A549 (cell line): ENCODE measurements at regions not wholly inside any gene's neighbourhood (a gene's known extent, or its start where the extent isn't known, plus 50 kb on each side); places are given as distances from the start of the nearest gene placed in this dataset.

ENCODE experiments used
- ATAC-seq, 2 experiments: fragments of 200-7000 bp in 1 of 2; fragments of >200 bp in 1 of 2; cut with Nextera tagmentation in 1 of 2; cut with Tn5 transposase in 1 of 2; 3 replicates each; pipeline versions ENCODE4 v1.8.0 to v1.9.1; 2018 to 2020; ENCODE audit warnings: mild to moderate bottlenecking in 1 of 2, moderate library complexity in 1 of 2
- CTCF ChIA-PET: fragments of 300-600 bp; sonication (Branson Sonifier 250); formaldehyde crosslinking; extraction: SDS; loops from one replicate; lab custom pipeline; 2021; ENCODE audit warnings: antibody characterized with exemption, inconsistent platforms; lab: Yijun Ruan, JAX
- POLR2A ChIA-PET: fragments of 350-600 bp; formaldehyde crosslinking; extraction: SDS; loops from one replicate; lab custom pipeline; 2021; ENCODE audit warnings: antibody characterized with exemption, inconsistent platforms; lab: Yijun Ruan, JAX
- DNase-seq, 2 experiments: peaks; one replicate each; pipeline versions ENCODE4 v3.0.0 to v3.0.0-alpha.2; 2011 to 2016; ENCODE audit warnings: low read depth in 1 of 2, low spot score in 1 of 2
- FAIRE-seq: peaks from 2 replicates; lab custom pipeline; 2011; peaks lifted over from hg19 to GRCh38; lab: Jason Lieb, UNC
- H3K27ac ChIP-seq, 2 experiments: fragments of >200 bp; sonication (Bioruptor Twin); formaldehyde crosslinking; 3 replicates each; pipeline ENCODE4 v1.5.1; 2016 to 2017
- H3K4me1 ChIP-seq: fragments of >200 bp; sonication (Bioruptor Twin); formaldehyde crosslinking; 3 replicates; pipeline ENCODE4 v1.6.1; 2016
- H3K4me2 ChIP-seq: fragments of >200 bp; sonication (Bioruptor Twin); formaldehyde crosslinking; 3 replicates; pipeline ENCODE4 v1.6.1; 2016
- H3K4me3 ChIP-seq: fragments of >200 bp; sonication (Bioruptor Twin); formaldehyde crosslinking; 3 replicates; pipeline ENCODE4 v1.5.1; 2016
- H3K9me3 ChIP-seq: fragments of >200 bp; sonication (Bioruptor Twin); formaldehyde crosslinking; 3 replicates; pipeline ENCODE4 v1.6.1; 2016
- BCL3 ChIP-seq: fragments of >200 bp; sonication (Bioruptor Twin); formaldehyde crosslinking; IDR thresholded peaks from 3 replicates; pipeline ENCODE4 v1.6.1; 2016
- CBX8 ChIP-seq: fragments of 200-600 bp; sonication (generic); IDR thresholded peaks from 2 replicates; pipeline ENCODE4 v1.6.1; 2016
- CEBPB ChIP-seq, 2 experiments: fragments of >200 bp in 1 of 2; sonication (Bioruptor Twin) in 1 of 2; formaldehyde crosslinking in 1 of 2; IDR thresholded peaks; 2 replicates each; pipeline ENCODE4 v1.6.1; 2012 to 2016
- CHD4 ChIP-seq: fragments of 200-600 bp; sonication (generic); IDR thresholded peaks from 2 replicates; pipeline ENCODE4 v1.6.1; 2016; ENCODE audit warnings: antibody characterized with exemption, mild to moderate bottlenecking, borderline replicate concordance
- E2F6 ChIP-seq: IDR thresholded peaks from 2 replicates; pipeline ENCODE4 v1.6.1; 2012; ENCODE audit warnings: low read depth, borderline replicate concordance
- ESRRA ChIP-seq: fragments of 150-350 bp; IDR thresholded peaks from 2 replicates; pipeline ENCODE4 v1.6.1; 2014; ENCODE audit warnings: mild to moderate bottlenecking, low read length, borderline replicate concordance
- FOSB ChIP-seq: fragments of 250-450 bp; sonication (Bioruptor Pico); IDR thresholded peaks from 2 replicates; pipeline ENCODE4 v1.5.0; 2020; ENCODE audit warnings: mild to moderate bottlenecking, moderate library complexity
- HDAC2 ChIP-seq: fragments of 200-600 bp; sonication (generic); IDR thresholded peaks from 2 replicates; pipeline ENCODE4 v1.6.1; 2016
- HMGXB4 ChIP-seq: fragments of 250-450 bp; sonication (Bioruptor Pico); IDR thresholded peaks from 2 replicates; pipeline ENCODE4 v1.5.0; 2021; ENCODE audit warnings: mild to moderate bottlenecking, moderate library complexity, borderline replicate concordance
- JUNB ChIP-seq: fragments of >200 bp; sonication (Bioruptor Twin); formaldehyde crosslinking; IDR thresholded peaks from 2 replicates; pipeline ENCODE4 v1.6.1; 2016
- KDM1A ChIP-seq: fragments of 200-600 bp; sonication (generic); IDR thresholded peaks from 2 replicates; pipeline ENCODE4 v1.6.1; 2016; ENCODE audit warnings: low read depth, mild to moderate bottlenecking
- MAFK ChIP-seq: fragments of 450-650 bp; IDR thresholded peaks from 2 replicates; pipeline ENCODE4 v1.6.1; 2014; ENCODE audit not compliant: partially characterized antibody
- MAZ ChIP-seq: fragments of 150-350 bp; IDR thresholded peaks from 2 replicates; pipeline ENCODE4 v1.6.1; 2014; ENCODE audit warnings: antibody characterized with exemption, low read depth, low read length, borderline replicate concordance
- MYC ChIP-seq: IDR thresholded peaks from 2 replicates; pipeline ENCODE4 v1.6.1; 2012; ENCODE audit warnings: mild to moderate bottlenecking, inconsistent platforms, low read length, improper control_type of control experiment, borderline replicate concordance
- PHF8 ChIP-seq: fragments of 200-600 bp; sonication (generic); IDR thresholded peaks from 2 replicates; pipeline ENCODE4 v1.6.1; 2016; ENCODE audit warnings: low read depth, mild to moderate bottlenecking, antibody characterized with exemption, moderate library complexity, borderline replicate concordance
- POLR2AphosphoS2 ChIP-seq: conservative IDR thresholded peaks from 2 replicates; pipeline ENCODE4 v1.6.1; 2012; ENCODE audit warnings: low read length, improper control_type of control experiment, inconsistent platforms
- RAD21 ChIP-seq, 2 experiments: fragments of >200 bp in 1 of 2; sonication (Bioruptor Twin) in 1 of 2; formaldehyde crosslinking in 1 of 2; IDR thresholded peaks in 1 of 2; conservative IDR thresholded peaks in 1 of 2; 2 replicates in 1 of 2; 3 replicates in 1 of 2; pipeline ENCODE4 v1.6.1; 2012 to 2018; ENCODE audit warnings: inconsistent platforms in 1 of 2
- RCOR1 ChIP-seq: fragments of 150-350 bp; IDR thresholded peaks from 2 replicates; pipeline ENCODE4 v1.6.1; 2014; ENCODE audit warnings: antibody characterized with exemption, low read length, low read depth
- RFX5 ChIP-seq: fragments of 450-650 bp; IDR thresholded peaks from 2 replicates; pipeline ENCODE4 v1.7.1; 2014; ENCODE audit warnings: antibody characterized with exemption, mild to moderate bottlenecking, moderate library complexity
- TFCP2L1 ChIP-seq: fragments of 250-450 bp; sonication (Bioruptor Pico); IDR thresholded peaks from 2 replicates; pipeline ENCODE4 v1.5.0; 2021; ENCODE audit warnings: mild to moderate bottlenecking
- ZSCAN20 ChIP-seq: fragments of 250-450 bp; sonication (Bioruptor Pico); IDR thresholded peaks from 2 replicates; pipeline ENCODE4 v1.8.0; 2022; ENCODE audit warnings: mild to moderate bottlenecking, moderate library complexity
- WGBS: methylation state at CpG from one replicate; pipeline ENCODE4 v1.1.6; 2017; ENCODE audit errors: missing lambda C conversion rate; 5-methylcytosine and 5-hydroxymethylcytosine counted together
- TF ChIP-seq, protein P1 (sequence below): fragments of 200-600 bp; sonication (generic); IDR thresholded peaks from 2 replicates; pipeline ENCODE4 v1.6.1; 2016; ENCODE audit warnings: antibody characterized with exemption, mild to moderate bottlenecking, moderate library complexity
- TF ChIP-seq, protein P2 (sequence below): fragments of 250-450 bp; sonication (Bioruptor Pico); IDR thresholded peaks from 2 replicates; pipeline ENCODE4 v1.5.0; 2020; ENCODE audit warnings: low read depth, mild to moderate bottlenecking, moderate library complexity

GRCh38 chr11:120055646-120056045, 82.3 kb downstream of the TRIM29 start:
- POLR2A ChIA-PET: no interaction called here
- CTCF ChIA-PET: no interaction called here
- no peaks in the 10 kb centered on the region for H3K4me1 ChIP-seq
- ATAC-seq (no peak), FAIRE-seq (no peak), DNase-seq (no peak)
- no peaks in the 10 kb centered on the region for H3K9me3 ChIP-seq
- no peak overlapping the region for H3K4me2 ChIP-seq
- no peak overlapping the region for H3K27ac ChIP-seq
- TF ChIP-seq RAD21 (conservative IDR thresholded peaks at IDR 0.05 in 1 of 2, IDR thresholded peaks at IDR 0.05 in 1 of 2): no peak
- no peak for TF ChIP-seq E2F6
- no peak for TF ChIP-seq FOSB (CRISPR knock-in tag)
- TF ChIP-seq MAFK: no peak
- no peak for TF ChIP-seq JUNB
- TF ChIP-seq MAZ: no peak
- TF ChIP-seq POLR2AphosphoS2: no peak
- TF ChIP-seq KDM1A: no peak
- no peak for TF ChIP-seq MYC
- TF ChIP-seq TFCP2L1 (CRISPR knock-in tag): no peak
- no peak for TF ChIP-seq RFX5
- no peak for TF ChIP-seq RCOR1
- no peak overlapping the region for H3K4me3 ChIP-seq

DNA sequence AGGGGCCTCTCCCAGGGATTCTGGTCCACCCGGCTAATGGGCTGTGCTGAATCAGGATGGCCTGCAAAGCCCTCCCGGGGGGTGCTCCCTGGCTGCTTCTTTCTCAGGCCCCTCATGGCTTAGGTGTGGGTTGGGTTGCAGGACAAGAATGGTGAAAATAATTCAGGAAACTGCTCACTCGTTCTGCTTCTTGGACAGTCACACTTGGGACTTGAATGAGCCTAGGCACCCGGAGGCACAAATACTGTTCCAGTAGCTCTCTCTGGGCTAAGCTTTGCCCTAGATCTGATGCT, 83.2 kb downstream of the TRIM29 start:
- H3K4me1 ChIP-seq: no peaks in the 10 kb centered on the region
- POLR2A ChIA-PET: no interaction called here
- no peak for DNase-seq
- WGBS: 39% methylated on average over 2 of the region's 4 CpGs
- no peak for FAIRE-seq
- TF ChIP-seq CHD4: no peak
- TF ChIP-seq CEBPB (IDR thresholded peaks at IDR 0.05): no peak
- TF ChIP-seq, protein P1, sequence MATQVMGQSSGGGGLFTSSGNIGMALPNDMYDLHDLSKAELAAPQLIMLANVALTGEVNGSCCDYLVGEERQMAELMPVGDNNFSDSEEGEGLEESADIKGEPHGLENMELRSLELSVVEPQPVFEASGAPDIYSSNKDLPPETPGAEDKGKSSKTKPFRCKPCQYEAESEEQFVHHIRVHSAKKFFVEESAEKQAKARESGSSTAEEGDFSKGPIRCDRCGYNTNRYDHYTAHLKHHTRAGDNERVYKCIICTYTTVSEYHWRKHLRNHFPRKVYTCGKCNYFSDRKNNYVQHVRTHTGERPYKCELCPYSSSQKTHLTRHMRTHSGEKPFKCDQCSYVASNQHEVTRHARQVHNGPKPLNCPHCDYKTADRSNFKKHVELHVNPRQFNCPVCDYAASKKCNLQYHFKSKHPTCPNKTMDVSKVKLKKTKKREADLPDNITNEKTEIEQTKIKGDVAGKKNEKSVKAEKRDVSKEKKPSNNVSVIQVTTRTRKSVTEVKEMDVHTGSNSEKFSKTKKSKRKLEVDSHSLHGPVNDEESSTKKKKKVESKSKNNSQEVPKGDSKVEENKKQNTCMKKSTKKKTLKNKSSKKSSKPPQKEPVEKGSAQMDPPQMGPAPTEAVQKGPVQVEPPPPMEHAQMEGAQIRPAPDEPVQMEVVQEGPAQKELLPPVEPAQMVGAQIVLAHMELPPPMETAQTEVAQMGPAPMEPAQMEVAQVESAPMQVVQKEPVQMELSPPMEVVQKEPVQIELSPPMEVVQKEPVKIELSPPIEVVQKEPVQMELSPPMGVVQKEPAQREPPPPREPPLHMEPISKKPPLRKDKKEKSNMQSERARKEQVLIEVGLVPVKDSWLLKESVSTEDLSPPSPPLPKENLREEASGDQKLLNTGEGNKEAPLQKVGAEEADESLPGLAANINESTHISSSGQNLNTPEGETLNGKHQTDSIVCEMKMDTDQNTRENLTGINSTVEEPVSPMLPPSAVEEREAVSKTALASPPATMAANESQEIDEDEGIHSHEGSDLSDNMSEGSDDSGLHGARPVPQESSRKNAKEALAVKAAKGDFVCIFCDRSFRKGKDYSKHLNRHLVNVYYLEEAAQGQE: no peak
- TF ChIP-seq, protein P2, sequence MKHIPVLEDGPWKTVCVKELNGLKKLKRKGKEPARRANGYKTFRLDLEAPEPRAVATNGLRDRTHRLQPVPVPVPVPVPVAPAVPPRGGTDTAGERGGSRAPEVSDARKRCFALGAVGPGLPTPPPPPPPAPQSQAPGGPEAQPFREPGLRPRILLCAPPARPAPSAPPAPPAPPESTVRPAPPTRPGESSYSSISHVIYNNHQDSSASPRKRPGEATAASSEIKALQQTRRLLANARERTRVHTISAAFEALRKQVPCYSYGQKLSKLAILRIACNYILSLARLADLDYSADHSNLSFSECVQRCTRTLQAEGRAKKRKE: no peak
- no peak for TF ChIP-seq RAD21 (conservative IDR thresholded peaks at IDR 0.05 in 1 of 2, IDR thresholded peaks at IDR 0.05 in 1 of 2)
- no peak for TF ChIP-seq ESRRA
- no peak for TF ChIP-seq BCL3
- no peak for TF ChIP-seq HDAC2
- no peak for TF ChIP-seq HMGXB4 (CRISPR knock-in tag)
- TF ChIP-seq POLR2AphosphoS2: no peak
- no peak for TF ChIP-seq MAFK
- no peak for TF ChIP-seq RFX5
- no peak for TF ChIP-seq PHF8
- TF ChIP-seq ZSCAN20: no peak
- no peak for TF ChIP-seq KDM1A
- no peak for TF ChIP-seq CBX8
- no peak overlapping the region for H3K4me2 ChIP-seq
- no peaks in the 10 kb centered on the region for H3K9me3 ChIP-seq
- CTCF ChIA-PET: interaction anchor here (1.4 kb wide), 1 partner anchor 10 kb away, joined by 4 read pairs; no protein-coding TSS in a partner anchor
- H3K27ac ChIP-seq: no peak overlapping the region
- ATAC-seq: no peak
- H3K4me3 ChIP-seq: no peak overlapping the region
